Caki2 (cell line): ENCODE measurements at regions not wholly inside any gene's neighbourhood (a gene's known extent, or its start where the extent isn't known, plus 50 kb on each side); places are given as distances from the start of the nearest gene placed in this dataset.
"Not testable (repeated sequence)": the region's sequence is repeated elsewhere in the genome, so short reads cannot be mapped to it uniquely, and the experiment has no call there.

Source experiments
- DNase-seq: peaks from one replicate; pipeline ENCODE4 v3.0.0-alpha.2; 2015; ENCODE audit warnings: low read depth
- in situ Hi-C: cut with HindIII; loops from 2 replicates; pipeline ENCODE4 v1.10.0; 2016; ENCODE audit warnings: low sequenced_read_pairs, low pct_unique_long_range_greater_than_20kb, mixed read lengths

DNA sequence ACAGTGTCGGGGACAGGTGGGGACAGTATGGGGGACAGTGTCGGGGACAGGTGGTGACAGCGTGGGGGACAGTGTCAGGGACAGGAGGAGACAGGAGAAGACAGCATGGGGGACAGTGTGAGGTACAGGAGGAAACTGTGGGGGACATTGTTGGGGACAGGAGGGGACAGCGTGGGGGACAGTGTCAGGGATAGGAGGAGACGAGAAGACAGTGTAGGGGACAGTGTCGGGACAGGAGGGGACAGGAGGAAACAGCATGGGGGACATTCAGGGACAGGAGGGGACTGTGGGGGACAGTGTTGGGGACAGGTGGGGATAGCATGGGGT is 139.5 kb downstream of the TMEM121 start:
- in situ Hi-C loops: no loop called here
- DNase-seq: no peak

- in situ Hi-C loops: no loop called here
- DNase-seq: no peak
Observed at GRCh38 chr14:105666420-105666819, 140.0 kb downstream of the TMEM121 start.

GRCh38 chr14:105666991-105667662 is 140.7 kb downstream of the TMEM121 start:
- in situ Hi-C loops, DNase-seq: not testable (repeated sequence)

DNA sequence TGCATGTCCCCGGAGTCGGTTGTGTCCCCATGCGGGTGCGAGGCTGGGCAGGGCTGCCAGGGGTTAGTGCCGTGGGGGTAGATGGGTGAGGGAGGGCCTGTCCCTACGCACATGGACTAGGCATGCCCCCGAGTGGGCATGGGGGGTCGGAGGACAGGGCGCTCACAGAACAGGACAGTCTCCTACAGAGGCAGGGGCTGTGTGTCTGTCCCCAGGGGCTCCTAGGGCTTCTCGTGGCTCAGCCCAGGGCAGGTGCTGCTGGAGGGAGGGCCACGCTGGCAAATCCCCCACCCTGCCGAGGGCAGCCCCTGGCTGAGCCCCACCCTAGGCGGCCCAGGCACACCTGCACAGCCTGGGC is 141.3 kb downstream of the TMEM121 start:
- in situ Hi-C loops, DNase-seq: not testable (repeated sequence)

DNA sequence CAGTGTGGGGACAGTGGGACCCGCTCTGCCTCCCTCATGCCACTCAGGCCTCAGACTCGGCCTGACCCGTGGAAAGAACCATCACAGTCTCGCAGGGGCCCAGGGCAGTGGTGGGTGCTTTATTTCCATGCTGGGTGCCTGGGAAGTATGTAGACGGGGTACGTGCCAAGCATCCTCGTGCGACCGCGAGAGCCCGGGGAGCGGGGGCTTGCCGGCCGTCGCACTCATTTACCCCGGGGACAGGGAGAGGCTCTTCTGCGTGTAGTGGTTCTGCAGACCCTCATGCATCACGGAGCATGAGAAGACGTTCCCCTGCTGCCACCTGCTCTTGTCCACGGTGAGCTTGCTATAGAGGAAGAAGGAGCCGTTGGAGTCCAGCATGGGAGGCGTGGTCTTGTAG is 141.6 kb downstream of the TMEM121 start:
- DNase-seq, in situ Hi-C loops: not testable (repeated sequence)

GRCh38 chr14:105668471-105669230 is 142.3 kb downstream of the TMEM121 start:
- in situ Hi-C loops, DNase-seq: not testable (repeated sequence)

DNA sequence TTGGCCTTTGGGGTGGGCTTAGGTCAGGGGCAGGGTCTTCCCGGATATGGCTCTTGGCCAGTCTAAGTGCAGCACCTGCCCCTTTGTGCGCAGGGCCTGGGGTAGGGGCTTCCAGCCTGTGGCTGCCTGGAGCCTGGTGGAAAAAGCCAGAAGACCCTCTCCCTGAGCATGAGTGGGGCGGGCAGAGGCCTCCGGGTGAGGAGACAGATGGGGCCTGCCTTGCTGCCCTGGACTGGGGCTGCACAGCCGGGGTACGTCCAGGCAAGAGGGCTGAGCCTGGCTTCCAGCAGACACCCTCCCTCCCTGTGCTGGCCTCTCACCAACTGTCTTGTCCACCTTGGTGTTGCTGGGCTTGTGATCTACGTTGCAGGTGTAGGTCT is 142.8 kb downstream of the TMEM121 start:
- in situ Hi-C loops, DNase-seq: not testable (repeated sequence)

- in situ Hi-C loops, DNase-seq: not testable (repeated sequence)
Observed at GRCh38 chr14:105669646-105670045, 143.3 kb downstream of the TMEM121 start.

DNA sequence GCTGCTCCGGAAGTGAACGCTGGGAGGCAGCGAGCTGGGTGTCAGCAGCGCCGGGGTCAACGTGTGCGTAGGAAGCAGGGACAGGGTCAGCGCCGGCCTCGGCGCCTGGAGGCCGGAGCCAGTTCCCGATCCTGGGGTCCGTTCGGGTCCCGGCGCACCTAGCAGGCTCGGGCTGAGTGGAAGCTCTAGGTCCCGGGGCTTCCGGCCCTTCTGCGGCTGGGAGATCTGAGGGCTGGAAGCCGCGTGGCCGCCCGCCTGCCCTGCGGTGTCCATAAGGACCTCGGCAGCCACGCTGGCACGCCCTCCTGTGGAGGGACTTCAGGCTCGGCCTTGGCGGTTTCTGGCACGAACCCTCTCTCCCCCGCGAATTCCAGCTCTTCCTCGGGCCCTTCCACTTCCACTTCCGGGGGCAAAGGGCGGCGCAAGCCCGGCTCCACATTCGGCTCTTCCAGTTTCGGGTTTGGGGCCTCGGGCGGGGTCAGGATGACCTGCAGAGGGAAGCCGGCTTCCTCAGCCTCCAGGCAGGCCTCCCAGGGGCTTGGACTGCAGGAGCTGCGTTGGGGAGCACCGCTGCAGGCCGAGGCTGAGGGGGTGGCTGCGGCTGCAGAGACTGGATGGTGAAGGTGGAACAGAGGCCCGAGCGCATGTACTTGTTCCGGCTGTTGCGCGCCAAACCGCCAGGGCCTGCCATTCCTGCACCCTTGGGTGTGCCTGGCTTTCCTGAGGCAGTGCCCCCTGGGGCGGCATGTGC is 146.2 kb downstream of the TMEM121 start:
- DNase-seq, in situ Hi-C loops: not testable (repeated sequence)

GRCh38 chr14:105675433-105675832 is 149.1 kb downstream of the TMEM121 start:
- in situ Hi-C loops, DNase-seq: not testable (repeated sequence)

DNA sequence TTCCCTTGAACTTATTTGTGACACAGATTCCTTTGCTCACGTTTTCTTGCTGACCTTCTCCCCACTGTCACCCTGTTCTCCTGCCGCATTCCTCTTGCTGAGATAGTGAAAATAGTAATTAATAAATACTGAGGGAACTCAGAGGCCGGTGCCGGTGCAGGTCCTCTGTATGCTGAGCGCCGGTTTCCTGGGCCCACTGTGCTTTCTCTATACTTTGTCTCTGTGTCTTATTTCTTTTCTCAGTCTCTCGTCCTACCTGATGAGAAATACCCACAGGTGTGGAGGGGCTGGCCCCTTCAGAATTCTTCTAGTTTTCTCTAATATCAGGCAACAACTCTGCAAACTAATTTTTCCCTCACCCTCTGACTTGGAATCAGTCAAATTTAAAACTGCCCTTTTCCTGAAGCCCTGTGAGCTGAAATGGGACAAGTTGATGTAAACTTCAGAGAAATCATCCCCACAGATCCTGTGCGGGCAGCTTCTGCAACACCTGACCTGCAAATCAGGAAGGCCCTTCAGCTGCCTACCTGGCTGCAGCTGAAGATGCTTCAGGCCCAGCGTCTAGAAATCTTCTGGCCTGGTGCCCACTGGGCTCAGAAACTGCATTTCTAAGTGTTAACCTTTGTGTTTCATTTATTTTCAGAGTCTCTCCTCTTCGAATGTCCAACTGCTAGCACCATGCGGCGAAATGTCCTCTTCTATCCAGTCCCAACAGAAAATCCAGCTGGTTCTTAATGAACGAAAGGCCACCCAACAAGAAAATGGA is 149.7 kb downstream of the TMEM121 start:
- in situ Hi-C loops, DNase-seq: not testable (repeated sequence)

DNA sequence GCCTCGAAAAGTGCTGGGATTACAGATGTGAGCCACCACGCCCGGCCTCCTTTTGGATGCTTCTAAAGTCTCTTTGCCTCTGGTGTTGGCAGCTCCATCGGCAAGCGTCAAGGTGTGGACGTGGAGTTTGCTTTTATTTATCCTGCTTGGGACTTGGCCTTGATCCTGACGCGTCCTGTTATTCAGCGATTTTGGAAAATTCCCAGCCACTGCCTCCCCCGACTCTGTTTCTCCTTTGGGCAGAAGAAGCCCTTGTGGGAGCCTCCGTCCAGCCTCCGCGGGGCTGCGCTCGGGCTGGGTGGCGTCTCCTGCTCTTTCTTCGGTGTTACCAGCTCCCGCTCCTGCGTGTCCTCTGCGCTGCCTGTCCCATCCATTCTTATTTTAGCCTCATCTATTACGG is 151.7 kb downstream of the TMEM121 start:
- DNase-seq, in situ Hi-C loops: not testable (repeated sequence)

DNA sequence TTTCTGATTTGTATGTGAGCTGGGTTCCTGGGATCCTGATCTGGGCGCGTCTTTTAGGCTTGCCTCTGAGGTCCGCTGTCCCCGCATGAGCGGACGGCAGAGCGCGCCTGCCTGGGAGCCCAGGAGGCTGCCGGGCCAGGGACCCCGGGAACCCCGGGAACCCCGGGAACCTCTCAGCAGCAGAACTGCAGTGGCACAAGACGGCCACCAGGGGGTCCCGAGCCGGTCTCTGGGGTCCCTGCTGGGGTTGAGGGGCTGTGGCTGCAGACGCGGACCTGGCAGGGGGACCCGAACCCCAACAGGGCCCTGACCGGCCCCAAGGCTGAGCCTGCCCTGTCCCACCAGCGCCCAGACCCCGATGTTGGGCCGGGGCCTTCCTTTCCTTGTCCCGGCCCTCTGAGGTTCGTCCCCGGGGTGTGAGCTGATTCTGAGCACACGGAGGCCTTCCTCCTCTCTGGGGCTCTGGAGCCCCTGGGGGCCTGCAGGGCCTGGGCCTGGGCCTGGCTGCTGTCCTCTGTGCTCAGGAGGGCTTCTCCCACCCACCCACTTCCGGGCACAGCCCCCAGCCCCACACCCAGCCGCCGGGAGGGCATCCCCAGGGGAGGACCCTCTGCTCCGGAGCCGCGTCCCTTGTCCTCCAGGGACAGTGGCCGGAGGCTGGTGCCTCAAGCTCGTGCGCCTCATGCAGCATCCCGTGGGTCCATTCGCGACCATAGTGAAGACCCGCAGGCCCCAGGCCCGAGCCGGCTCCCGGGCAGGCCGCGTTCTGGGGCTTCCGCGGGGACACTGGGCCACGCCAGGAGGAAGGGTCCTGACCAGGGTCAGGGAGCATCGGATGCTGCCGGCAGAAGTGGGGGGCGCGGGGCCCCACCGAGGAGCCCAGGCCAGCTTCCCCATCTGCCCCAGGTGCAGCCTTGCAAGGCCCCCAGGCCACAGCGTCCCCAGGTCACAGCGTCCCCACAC is 152.9 kb downstream of the TMEM121 start:
- DNase-seq, in situ Hi-C loops: not testable (repeated sequence)

DNA sequence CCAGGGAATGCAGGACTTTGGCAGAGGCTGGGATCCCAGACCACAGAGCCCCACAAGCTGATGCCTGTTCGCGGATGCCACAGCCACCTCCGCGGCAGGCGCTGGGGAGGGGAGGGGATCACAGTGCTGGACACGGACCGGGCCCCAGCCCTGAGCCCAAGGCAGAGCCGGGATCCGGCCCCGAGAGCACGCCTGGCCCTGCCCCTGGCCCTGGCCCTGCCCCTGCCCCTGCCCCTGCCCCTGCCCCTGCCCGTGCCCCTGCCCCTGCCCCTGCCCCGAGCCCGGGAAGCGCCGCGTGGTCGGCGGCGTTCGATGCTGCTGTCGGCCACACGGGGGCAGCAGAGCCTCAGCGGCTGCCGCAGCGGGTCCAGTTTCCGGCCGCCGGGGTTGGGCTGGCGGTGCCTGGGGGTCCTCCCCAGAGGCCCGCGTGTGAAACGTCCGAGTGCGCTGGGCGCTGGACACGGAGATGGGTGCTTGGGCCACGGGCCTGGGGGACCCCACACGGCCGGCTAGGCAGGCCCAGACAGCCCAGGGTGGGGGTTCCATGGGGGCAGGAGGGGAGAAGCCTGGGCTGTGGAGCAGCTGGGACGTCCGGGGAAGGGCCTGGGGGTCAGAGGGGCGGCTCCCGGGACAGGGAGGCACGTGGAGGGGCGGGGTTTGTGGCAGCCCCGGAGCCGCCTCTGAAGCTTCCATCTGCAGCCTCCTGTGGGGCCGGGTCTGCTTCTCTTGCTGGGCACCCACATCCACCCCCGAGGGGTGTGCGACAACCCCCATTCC is 153.8 kb downstream of the TMEM121 start:
- in situ Hi-C loops, DNase-seq: not testable (repeated sequence)

DNA sequence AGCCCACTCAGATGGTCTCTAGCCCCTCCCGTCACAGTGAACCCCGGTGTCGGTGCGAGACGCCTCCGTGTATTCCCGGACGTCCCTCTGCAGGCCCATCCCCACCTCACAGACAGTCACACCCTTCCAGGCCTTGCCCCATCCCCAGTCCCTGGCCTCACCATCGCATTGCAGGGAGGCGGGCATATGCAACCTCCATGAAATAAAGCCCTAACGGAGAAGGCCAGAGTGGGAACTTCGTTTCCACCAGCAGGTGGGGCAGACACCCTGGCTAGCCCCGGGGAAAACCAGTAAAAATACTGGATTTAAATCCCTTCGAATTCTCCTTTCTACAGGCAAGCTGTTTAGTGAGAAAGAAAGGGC is 154.3 kb downstream of the TMEM121 start:
- DNase-seq, in situ Hi-C loops: not testable (repeated sequence)

DNA sequence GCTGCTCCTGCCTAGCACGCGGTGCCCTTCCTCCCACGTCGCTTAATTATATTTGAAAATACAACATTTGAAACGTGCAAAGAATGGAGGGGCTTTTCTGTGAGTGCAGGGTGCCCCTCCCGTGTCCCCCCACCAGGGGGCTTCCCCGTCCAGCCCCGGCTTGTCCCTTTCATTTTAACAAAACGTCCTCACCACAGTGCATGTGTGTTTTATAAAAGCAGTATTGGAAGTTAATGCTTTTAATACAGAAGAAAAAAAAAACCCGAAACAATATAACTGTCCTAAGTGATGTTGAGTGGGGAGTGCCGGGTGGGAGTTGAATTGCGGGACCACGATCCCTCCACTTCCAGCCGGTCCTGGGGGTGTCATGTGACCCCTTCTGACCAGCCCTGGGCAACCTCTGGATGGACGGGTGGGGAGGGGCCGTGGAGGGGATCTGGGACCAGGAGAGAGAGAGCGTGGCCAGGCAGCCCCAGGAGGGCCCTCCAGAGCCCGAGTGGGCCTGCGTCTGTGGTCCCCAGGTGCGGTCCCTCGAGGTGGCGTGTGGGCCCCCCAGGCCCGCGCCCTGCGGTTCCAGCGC is 155.3 kb downstream of the TMEM121 start:
- DNase-seq, in situ Hi-C loops: not testable (repeated sequence)
